HG03280 (cell line): ENCODE measurements at regions not wholly inside any gene's neighbourhood (a gene's known extent, or its start where the extent isn't known, plus 50 kb on each side); places are given as distances from the start of the nearest gene placed in this dataset.

ENCODE experiments used
- ATAC-seq: cut with Tn5 transposase; IDR thresholded peaks from one replicate; pipeline ENCODE4 v1.9.1; 2021; ENCODE audit warnings: mild to moderate bottlenecking, moderate library complexity; ENCODE audit not compliant: unreplicated experiment

DNA sequence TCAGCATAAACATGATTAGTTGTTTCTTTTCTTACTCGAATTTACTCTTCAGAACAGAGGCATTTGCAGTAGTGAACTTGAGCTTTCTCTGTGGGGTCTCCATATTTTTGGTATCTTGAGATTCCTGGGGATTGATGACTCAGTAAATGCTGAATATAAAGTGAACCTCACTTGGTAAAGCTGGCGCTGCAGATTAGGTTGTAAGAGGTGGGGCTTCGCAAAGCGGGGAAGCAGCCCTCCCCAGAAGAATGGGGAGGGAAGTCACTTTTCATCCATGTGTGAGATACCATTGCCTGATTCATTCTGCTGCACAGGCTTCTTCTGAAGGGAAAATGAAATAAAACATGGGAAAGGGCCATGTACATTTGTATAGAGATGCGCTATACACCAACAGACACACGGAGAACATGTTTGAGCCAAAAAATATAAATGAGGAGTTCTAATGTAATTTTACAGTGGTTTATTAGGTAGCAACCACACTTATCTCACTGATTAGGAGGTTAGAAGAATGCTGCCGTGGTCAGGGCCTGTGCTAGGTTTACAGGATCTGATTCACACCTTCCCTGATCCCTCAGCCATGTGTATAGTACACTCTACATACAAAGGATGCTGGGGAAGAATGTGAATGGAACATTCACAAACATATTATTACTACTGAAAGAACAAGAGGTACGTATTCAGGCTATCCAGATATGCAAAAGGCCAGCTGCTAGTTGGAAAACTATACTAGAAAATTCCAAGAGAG is 63.5 kb downstream of the DNTTIP2 start:
- ATAC-seq: no peak

DNA sequence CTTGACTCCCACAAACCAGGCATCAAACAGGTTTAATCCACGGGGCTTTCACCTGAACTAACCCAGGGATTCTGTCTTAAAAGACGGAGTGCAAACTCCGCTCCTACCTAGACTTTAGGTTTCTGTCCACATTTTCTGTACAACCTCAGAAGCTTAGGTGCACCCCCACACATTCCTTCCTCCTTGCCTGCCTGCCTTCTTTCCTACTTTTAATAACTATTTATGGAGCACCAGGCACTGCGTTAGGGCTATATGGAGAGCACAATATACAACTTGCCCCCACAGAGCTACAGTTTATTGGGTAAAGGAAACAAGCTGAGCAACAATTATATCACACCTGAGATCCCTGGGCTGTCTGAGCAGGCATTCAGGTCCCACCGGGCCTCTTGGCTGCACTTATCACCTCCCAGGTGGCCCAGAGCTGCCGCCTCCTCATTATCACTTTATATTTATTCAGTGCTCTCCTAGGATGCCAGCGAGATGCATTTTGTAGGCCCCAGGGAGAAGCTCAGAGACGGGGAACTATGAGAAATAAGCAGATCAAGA is 64.1 kb downstream of the DNTTIP2 start:
- ATAC-seq: no peak

DNA sequence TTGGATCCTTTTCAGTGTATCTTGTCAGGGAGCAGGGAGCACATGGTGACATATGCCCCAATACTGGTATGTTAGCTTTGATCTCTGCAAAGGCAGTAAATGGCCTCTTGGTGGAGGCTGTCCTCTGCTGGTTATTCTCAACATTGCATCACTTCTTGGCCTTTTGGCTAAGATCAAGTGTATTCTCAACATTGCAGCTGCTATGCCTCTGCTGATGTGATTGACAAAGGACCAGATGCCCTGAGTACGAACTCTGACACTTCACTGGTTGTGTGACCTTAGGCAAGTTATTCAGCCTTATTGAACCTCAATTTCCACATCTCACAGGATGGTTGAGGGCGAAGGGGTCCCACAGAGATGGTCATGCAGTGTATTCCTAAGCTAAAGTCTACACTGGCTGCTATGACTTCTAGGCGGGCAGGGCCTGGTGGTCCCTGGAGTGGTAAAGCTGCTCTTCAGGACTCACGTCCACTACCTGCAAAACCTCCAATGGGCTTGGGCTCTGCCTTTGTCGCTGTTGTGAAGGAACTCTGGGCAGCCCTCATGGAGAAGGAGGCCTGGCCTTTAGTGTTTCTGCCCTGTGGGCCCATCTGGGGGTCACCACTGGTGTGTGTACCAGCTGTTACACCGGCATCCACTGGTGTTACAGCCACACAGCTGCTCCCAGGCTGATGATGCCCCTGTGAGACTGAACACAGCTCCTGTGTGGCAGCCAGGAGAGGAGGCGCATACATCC is 64.8 kb downstream of the DNTTIP2 start:
- peak; percentile 64 for ATAC-seq

DNA sequence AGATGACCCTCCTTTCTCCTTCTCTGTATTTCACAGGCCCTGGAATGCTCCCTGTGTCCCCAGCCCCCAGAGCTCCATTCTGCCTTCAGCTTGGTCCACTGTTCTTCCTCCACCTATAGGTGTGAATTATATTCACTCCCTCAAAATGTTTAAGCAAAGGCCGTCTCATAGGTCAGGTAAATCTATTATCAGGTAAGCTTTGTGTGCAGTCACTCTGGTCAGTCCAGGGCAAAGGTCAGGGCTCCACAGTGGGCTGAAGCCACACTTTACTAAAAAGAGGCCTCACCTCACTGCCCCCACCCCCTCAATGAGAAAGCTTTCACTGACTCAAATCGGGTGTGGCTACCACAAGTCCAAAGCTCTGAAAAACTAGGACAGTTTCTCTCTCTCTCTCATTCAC is 65.9 kb downstream of the DNTTIP2 start:
- ATAC-seq: no peak

DNA sequence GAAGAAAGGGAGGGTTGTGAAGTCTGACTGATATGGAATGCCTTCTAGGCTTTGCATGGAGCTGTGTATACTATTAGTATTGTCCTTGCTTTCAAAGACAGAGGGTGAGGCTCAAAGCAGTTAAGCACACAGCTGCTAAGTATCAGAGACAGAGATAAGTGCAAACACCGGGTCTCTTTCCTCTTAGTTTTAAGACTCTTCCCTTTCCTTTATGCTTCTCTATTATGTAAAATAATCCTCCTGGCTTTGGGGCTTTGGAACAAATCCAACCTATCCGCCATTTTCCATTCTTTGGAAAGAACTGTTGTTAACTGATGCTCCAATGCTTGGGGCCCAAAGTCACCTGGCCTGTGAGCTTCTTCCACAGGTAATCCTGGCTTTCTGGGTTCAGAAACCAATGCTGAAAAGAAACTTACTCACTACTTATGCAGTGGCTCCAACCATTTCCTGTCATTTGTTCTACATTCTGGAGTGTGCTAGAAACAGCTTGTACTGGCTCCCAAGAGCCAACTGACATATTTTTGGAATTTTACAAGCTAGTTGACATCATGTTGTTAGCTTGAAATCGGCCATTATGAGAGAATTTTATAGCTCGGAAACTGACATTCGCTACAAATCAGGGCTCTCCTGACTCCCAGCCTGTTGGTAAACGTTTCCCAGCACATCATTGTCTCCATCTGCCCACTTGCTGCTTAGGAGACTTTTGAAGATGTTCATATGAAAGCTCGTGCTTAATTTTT is 67.5 kb downstream of the DNTTIP2 start:
- ATAC-seq: no peak

DNA sequence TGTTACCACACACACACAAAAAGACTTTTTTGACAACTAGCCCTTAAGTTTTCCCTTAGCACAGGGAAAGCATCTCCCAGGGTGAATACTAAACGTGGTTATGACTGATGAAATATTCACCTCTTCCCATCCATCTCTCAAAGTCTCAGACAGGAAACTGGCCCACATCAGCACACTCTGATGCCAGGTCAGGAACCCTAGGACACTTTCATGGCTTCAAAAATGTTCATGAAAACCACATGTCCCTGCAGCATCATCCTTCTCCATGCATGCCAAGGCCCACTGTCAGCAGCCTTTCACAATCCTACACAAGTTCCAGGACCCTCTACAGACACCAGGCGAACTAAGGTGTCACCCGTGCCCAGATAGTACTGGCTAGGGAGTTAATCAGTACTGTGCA is 68.7 kb downstream of the DNTTIP2 start:
- ATAC-seq: no peak

DNA sequence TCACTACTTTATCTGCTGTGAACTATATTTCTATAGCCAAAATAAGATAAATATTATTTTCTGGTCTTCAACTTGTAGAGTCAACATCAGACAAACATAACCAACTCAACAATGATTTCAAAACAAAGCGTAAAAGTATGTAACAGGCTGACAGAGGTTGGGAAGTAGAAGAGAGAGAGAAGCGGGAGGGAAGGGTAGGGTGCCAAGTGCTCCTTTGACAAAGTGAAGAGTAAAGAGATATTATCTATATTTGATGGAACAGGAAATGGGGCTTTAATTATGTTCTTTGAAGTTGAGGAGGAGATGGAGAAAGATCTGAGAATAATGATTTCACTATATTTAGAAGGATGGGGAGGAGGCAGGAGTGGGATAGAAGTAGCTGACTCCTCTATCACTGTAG is 70.1 kb downstream of the DNTTIP2 start:
- no peak for ATAC-seq

DNA sequence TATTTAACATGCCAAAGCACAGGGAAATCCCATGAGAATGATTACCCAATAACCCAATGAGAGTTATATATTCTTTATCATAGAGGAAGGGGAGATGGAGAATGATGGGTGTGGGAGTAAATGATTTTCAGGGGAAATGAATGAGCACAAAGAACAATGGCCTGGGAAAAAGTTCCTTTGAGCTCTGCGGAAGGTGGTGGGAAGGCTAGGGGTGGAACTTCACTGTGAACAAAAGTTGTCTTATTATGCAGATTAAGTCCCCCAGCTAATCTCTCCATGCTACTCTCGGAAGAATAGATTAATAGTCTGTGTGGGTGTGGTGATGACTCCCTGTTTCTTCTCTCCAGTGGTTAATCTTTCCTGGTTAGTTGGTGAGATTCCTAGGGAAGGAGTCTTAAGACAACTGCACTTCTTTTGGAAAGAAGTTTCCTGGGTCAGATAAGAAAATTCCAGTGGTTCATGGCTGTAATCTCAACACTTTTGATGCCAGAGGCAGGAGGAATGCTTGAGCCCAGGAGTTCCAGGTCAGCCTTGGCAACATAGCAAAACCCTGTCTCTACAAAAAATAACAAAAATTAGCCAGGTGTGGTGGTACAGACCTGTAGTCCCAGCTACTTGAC is 71.6 kb downstream of the DNTTIP2 start:
- no peak for ATAC-seq

DNA sequence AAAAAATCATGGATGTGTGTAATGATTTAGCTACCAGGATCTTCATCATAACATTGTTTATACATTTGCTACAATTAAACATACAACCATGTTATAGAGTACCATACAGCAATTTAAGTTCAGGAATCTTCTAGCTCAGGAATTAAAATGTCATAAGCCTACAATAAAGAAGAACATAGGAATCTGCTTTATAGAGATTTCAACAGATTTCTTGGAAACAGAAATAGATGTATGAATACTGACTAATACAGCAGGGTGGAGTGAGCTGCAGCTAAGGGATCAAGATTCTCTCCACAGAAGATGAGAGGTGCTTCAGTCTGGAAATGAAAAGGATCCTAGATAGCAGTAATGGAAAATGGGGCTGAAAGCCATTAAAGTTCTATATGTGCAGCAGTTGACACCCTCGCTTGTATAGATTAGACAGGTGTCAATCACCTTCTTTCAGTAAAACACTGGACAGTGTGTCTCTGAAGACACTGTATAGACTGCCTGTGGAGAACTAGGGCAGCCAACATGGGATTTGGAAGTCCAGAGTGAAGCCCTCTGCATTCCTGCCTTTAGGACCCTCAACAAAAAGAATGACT is 73.9 kb downstream of the DNTTIP2 start:
- no peak for ATAC-seq

DNA sequence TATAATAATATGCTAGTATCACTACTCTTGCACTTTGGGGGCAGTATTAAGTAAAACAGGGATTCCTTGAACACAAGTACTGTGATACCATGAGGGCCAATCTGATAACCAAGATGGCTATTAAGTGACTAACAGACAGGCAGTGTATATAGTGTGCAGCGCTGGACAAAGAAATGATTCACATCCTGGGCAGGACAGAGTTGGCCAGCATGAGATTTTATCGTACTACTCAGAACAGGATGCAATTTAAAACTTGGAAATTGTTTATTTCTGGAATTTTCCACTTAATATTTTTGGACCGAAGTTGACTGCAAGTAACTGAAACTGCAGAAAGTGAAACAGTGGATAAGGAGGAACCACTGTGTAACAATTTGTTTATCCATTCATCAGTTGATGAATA is 74.6 kb downstream of the DNTTIP2 start:
- no peak for ATAC-seq

DNA sequence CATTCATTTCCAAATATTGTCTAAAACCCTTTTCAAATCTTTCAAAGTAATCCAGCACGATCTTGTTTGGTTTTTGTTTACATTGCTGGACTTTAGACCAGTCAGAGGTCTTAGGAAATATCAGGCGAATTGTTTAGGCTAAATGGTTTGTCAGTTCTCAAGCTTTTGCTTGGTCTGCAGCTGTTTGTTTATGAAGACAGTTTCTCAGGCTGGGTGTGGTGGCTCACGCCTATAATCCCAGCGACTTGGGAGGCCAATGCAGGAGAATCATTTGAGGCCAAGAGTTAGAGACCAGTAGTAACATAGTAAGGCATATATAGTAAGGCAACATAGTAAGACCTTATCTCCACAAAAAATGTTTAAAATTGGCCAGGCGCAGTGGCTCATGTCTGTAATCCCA is 77.5 kb downstream of the DNTTIP2 start:
- ATAC-seq: no peak

DNA sequence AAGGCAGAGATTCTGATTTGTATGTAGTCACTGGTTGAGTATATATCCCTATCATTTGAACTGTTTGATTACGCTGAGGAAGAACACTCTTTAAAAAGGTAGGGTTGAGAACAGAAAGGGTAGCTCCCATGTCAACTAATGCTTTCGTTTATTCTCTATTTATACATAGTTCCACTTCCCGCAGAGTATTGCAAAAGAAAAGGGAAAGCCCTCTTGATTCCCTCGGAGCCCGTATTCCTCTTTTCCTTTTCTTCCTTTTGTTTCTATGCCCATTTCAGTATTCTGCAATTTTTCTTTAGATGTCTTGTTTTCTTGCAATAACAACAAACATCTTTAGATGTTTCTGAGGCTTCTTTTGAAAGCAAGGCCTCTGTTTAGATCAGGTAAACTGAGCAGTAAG is 78.2 kb downstream of the DNTTIP2 start:
- ATAC-seq: no peak

DNA sequence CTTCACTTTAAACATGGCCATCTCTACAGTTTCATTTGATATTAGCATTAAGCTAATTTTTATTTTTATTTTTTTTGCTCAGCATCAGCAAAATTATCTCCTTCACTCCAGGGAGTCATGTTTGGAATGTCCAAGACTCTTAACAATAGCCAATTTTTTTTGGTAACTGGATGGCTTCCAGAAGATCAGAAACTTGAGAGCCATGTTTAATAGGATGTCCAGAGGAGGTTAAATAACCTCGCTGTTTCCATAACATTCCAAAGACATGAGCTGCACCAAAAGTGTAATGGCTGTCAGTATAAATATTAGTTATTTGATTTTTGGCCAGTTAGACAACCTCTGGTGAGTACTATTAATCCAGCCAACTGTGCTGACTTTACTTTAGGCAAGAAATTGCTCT is 80.7 kb downstream of the DNTTIP2 start:
- no peak for ATAC-seq

DNA sequence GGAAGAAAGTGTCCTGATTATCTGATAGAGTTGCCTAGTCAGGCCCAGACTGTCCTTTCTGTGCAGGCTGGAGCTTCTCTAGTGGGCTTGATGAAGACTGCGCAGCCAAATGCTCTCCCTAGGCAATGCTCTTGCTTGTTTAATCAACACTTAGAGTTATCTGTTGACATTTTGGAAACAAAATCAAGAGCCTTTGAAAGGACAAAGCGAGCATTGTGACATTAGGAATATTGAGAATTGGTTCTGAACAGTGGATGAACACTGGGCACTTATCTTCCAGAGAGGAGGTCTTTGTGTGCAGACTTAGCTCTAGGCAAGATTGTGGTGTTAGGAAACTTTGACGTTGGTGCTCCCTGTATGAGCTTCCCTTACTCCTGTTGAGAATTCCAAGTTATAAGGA is 94.5 kb downstream of the DNTTIP2 start:
- no peak for ATAC-seq

DNA sequence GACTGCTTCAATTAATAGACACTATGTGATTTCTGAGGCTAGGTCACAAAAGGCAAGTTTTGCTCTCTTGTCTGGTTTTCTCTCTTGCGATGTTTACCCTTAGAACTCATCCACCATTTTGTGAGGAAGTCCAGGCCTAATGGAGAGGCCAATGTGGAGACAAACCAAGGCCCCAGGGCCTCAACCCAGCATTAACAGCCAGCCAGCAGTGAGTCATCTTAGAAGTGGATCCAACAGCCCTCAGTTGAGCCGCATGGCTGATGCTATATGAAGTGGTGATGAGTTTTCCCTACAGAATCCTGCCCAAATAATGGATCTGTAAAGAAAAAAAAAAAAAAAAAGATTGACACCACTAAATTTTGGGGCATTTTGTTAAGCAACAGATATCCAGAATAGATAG is 95.1 kb downstream of the DNTTIP2 start:
- ATAC-seq: no peak

DNA sequence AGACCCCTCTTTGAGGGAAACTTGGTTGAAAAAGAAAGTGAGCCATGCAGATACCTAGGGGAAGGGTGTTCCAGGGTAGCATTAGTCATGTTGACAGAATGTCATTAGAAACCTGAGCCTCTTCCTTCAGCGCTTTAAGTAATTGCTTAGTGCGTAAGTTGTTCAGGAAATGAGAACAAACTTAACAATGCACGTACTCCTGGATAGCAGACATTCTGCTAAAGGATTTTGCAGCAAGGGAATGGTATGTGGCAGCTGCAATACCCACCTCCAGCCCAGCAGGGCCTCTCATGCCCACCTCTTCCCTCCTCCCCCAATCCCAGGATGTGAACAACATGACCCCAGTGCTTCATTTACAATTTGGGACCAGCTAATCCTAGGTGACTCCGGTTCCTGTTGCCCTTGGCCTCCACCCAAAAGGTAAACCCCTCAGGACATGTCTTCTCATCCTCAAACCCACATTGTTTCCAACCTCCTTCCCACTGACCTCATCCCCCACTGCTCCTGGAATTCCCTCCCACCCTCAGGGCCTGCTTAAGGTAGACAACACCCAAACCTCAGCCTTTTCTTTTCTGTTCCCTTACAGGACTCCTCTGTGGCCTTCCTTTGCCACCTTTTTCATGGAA is 98.0 kb upstream of the BCAR3 start:
- no peak for ATAC-seq

DNA sequence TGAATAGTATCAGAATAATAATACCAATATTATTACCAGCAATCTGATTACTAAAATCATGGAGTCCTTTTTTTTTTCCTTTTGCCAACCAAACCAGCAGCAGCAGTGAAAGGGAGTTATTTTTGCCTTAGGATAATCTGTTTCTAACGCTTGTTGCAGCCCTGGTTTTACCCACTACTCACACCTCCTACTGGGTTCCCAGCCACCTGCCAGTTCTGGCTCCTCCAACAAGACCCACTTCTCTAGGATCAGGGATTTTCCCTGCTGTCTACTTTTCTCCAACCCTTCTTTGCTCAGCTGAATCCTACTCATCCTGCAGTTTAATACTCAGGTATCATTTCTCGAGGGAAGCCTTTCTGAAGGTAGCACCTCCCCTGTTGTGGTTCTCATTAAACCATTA is 96.8 kb upstream of the BCAR3 start:
- ATAC-seq: no peak

DNA sequence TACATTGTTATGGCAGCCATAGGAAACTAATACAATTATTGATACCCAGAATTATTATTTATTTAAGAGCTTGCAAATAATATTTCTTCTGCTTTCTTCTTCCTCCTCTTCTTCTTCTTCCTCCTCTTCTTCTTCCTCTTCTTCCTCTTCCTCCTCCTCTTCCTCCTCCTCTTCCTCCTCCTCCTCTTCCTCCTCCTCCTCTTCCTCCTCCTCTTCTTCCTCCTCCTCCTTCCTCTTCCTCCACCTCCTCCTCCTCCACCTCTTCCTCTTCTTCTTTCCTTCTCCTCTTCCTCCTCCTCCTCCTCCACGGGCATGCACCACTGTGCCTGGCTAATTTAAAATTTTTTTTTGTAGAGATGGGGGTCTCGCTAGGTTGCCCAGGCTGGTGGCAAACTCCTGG is 95.6 kb upstream of the BCAR3 start:
- ATAC-seq: no peak

DNA sequence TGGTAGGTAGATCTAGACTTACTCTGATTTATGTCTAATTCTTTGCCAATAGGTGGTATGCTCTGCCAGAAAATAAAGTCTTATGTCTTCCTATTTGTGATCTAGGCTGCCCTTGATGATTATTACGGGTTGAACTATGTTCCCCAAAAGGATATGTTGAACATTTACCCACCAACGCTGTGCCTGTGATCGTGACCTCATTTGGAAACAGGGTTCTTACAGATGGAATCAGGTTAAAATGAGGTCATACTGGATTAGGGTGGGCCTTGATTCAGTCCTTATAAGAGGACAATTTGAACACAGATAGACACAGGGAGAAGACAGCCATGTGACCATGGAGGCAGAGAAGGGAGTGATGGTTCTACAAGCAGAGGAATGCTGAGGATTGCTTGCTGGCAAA is 95.1 kb upstream of the BCAR3 start:
- no peak for ATAC-seq

DNA sequence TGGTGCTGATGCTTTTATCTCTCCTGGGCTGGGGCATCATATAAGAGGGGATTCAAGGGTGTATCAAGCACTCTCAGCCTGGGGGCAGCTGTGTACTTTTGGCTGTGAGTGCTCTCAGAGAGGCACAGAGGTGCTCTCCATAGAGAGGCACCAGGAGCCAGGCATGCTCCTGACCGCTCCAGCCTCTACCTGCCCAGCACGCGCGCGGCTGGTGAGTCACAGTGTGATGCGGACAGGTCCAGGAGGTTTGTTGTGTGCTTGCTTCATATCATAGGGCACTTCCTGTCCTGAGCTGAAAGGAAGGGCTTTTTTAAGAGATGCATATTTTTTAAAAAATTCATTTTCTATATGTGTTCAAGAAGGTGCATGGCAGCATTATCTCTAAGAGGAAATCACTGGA is 93.6 kb upstream of the BCAR3 start:
- ATAC-seq: no peak
